Lower lobe of right lung (tissue), 2 donors: ENCODE measurements at regions not wholly inside any gene's neighbourhood (a gene's known extent, or its start where the extent isn't known, plus 50 kb on each side); places are given as distances from the start of the nearest gene placed in this dataset.

Experiments used
- ATAC-seq, 2 donors: fragments of 200-7000 bp; cut with Tn5 transposase; one replicate each; pipeline ENCODE4 v1.9.1; 2020 to 2022; ENCODE audit warnings: mild to moderate bottlenecking in 2 of 2, moderate library complexity in 2 of 2
- DNase-seq: peaks from one replicate; pipeline ENCODE4 v3.0.0-alpha.2; 2020
- H3K27ac ChIP-seq: fragments of 200-600 bp; one replicate; pipeline ENCODE4 v1.8.0; 2022
- H3K27me3 ChIP-seq: fragments of 200-600 bp; one replicate; pipeline ENCODE4 v1.8.0; 2022; ENCODE audit warnings: low read depth
- H3K36me3 ChIP-seq: fragments of 200-600 bp; one replicate; pipeline ENCODE4 v1.8.0; 2022; ENCODE audit warnings: mild to moderate bottlenecking
- H3K4me1 ChIP-seq: fragments of 200-600 bp; one replicate; pipeline ENCODE4 v1.8.0; 2022
- H3K4me3 ChIP-seq: fragments of 200-600 bp; one replicate; pipeline ENCODE4 v1.8.0; 2022; ENCODE audit warnings: mild to moderate bottlenecking
- H3K9me3 ChIP-seq: fragments of 200-600 bp; one replicate; pipeline ENCODE4 v1.8.0; 2022
- CTCF ChIP-seq: fragments of 200-600 bp; IDR thresholded peaks from one replicate; pipeline ENCODE4 v1.8.0; 2022; ENCODE audit warnings: antibody characterized with exemption, mild to moderate bottlenecking
- intact Hi-C: fragments of 100-400 bp; cut with DNase I; formaldehyde crosslinking; loops from one replicate; pipeline ENCODE4 v1.11.0; 2022
- donor health status: DM: no; HTN: yes; CAD: no; lungs with severe emphysema.

- Histone ChIP-seq H3K36me3 (no peaks in the 10 kb centered on the region), H3K4me1 (no peaks in the 10 kb centered on the region), H3K27ac (no peak overlapping the region), H3K9me3 (no peaks in the 10 kb centered on the region), H3K27me3 (no peaks in the 10 kb centered on the region), H3K4me3 (no peak overlapping the region)
- DNase-seq (no peak), ATAC-seq (no peak)
- intact Hi-C loops, result no loop called here
- no peak for TF ChIP-seq CTCF
Observed at GRCh38 chr2:16860627-16861026, 195.0 kb upstream of the CYRIA start.

- Histone ChIP-seq H3K27me3 (no peaks in the 10 kb centered on the region), H3K4me3 (no peak overlapping the region), H3K27ac (no peak overlapping the region), H3K36me3 (no peaks in the 10 kb centered on the region), H3K4me1 (no peaks in the 10 kb centered on the region), H3K9me3 (no peaks in the 10 kb centered on the region)
- intact Hi-C loops, result no loop called here
- no peak for TF ChIP-seq CTCF
- ATAC-seq, result no peak
- DNase-seq, result no peak
Observed at GRCh38 chr2:16855183-16855582, 189.5 kb upstream of the CYRIA start.

- no peak for TF ChIP-seq CTCF
- Histone ChIP-seq H3K9me3 (no peaks in the 10 kb centered on the region), H3K27ac (no peak overlapping the region), H3K36me3 (no peaks in the 10 kb centered on the region), H3K27me3 (no peaks in the 10 kb centered on the region), H3K4me3 (no peak overlapping the region), H3K4me1 (no peaks in the 10 kb centered on the region)
- ATAC-seq (no peak), DNase-seq (no peak)
- intact Hi-C loops, result no loop called here
Observed at GRCh38 chr2:16853088-16853487, 187.5 kb upstream of the CYRIA start.

- Histone ChIP-seq H3K4me1 (no peaks in the 10 kb centered on the region), H3K27me3 (no peaks in the 10 kb centered on the region), H3K4me3 (no peak overlapping the region), H3K36me3 (no peaks in the 10 kb centered on the region), H3K27ac (no peak overlapping the region), H3K9me3 (no peaks in the 10 kb centered on the region)
- ATAC-seq (no peak), DNase-seq (no peak)
- no peak for TF ChIP-seq CTCF
- intact Hi-C loops, result no loop called here
Observed at GRCh38 chr2:16852651-16853050, 187.0 kb upstream of the CYRIA start.

GRCh38 chr2:16851126-16851525 is 185.5 kb upstream of the CYRIA start:
- no peak for TF ChIP-seq CTCF
- Histone ChIP-seq H3K4me3 (no peak overlapping the region), H3K4me1 (no peaks in the 10 kb centered on the region), H3K27ac (no peak overlapping the region), H3K27me3 (no peaks in the 10 kb centered on the region), H3K9me3 (no peaks in the 10 kb centered on the region), H3K36me3 (no peaks in the 10 kb centered on the region)
- ATAC-seq (no peak), DNase-seq (no peak)
- intact Hi-C loops, result no loop called here
